HL-60 (cell line): ENCODE measurements at regions not wholly inside any gene's neighbourhood (a gene's known extent, or its start where the extent isn't known, plus 50 kb on each side); places are given as distances from the start of the nearest gene placed in this dataset.

Experiments
- DNase-seq, 2 experiments: peaks; one replicate each; pipeline ENCODE4 v3.0.0-alpha.2; 2010 to 2020; ENCODE audit warnings: low read depth in 1 of 2, low spot score in 1 of 2
- H3K27ac ChIP-seq: fragments of 250-450 bp; sonication (Bioruptor Pico); replicated peaks from 2 replicates; pipeline ENCODE4 v1.5.1; 2020; ENCODE audit warnings: mild to moderate bottlenecking, moderate library complexity
- H3K27me3 ChIP-seq: fragments of 250-450 bp; sonication (Bioruptor Pico); 2 replicates; pipeline ENCODE4 v1.5.1; 2021; ENCODE audit warnings: mild to moderate bottlenecking, moderate library complexity; ENCODE audit not compliant: insufficient read depth, poor library complexity, severe bottlenecking
- H3K4me3 ChIP-seq: replicated peaks from 2 replicates; pipeline ENCODE4 v1.5.1; 2011; ENCODE audit warnings: mild to moderate bottlenecking, control low read depth, low read length; ENCODE audit not compliant: insufficient read depth
- GABPA ChIP-seq: IDR thresholded peaks from 2 replicates; pipeline ENCODE4 v1.6.1; 2012; ENCODE audit warnings: low read depth
- POLR2AphosphoS5 ChIP-seq: IDR thresholded peaks from 2 replicates; pipeline ENCODE4 v1.6.1; 2012; ENCODE audit warnings: low read depth
- SPI1 ChIP-seq: IDR thresholded peaks from 2 replicates; pipeline ENCODE4 v1.6.1; 2012; ENCODE audit warnings: low read depth, mild to moderate bottlenecking, borderline replicate concordance
- TF ChIP-seq, protein P1 (sequence below): IDR thresholded peaks from 2 replicates; pipeline ENCODE4 v1.6.1; 2012; ENCODE audit warnings: low read depth; ENCODE audit not compliant: insufficient replicate concordance
- TF ChIP-seq, protein P2 (sequence below): IDR thresholded peaks from one replicate; pipeline ENCODE4 v1.5.1; 2011; ENCODE audit warnings: low read length, control low read depth, inconsistent platforms; ENCODE audit not compliant: insufficient read depth

GRCh38 chr6:132122871-132123270, 171.7 kb upstream of the CCN2 start:
- no peak for DNase-seq
- Histone ChIP-seq H3K27ac (no peak overlapping the region), H3K27me3 (no peaks in the 10 kb centered on the region), H3K4me3 (no peak overlapping the region)
- TF ChIP-seq POLR2AphosphoS5, result no peak
- TF ChIP-seq GABPA, result no peak
- no peak for TF ChIP-seq SPI1
- TF ChIP-seq, protein P1, sequence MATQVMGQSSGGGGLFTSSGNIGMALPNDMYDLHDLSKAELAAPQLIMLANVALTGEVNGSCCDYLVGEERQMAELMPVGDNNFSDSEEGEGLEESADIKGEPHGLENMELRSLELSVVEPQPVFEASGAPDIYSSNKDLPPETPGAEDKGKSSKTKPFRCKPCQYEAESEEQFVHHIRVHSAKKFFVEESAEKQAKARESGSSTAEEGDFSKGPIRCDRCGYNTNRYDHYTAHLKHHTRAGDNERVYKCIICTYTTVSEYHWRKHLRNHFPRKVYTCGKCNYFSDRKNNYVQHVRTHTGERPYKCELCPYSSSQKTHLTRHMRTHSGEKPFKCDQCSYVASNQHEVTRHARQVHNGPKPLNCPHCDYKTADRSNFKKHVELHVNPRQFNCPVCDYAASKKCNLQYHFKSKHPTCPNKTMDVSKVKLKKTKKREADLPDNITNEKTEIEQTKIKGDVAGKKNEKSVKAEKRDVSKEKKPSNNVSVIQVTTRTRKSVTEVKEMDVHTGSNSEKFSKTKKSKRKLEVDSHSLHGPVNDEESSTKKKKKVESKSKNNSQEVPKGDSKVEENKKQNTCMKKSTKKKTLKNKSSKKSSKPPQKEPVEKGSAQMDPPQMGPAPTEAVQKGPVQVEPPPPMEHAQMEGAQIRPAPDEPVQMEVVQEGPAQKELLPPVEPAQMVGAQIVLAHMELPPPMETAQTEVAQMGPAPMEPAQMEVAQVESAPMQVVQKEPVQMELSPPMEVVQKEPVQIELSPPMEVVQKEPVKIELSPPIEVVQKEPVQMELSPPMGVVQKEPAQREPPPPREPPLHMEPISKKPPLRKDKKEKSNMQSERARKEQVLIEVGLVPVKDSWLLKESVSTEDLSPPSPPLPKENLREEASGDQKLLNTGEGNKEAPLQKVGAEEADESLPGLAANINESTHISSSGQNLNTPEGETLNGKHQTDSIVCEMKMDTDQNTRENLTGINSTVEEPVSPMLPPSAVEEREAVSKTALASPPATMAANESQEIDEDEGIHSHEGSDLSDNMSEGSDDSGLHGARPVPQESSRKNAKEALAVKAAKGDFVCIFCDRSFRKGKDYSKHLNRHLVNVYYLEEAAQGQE, result no peak
- TF ChIP-seq, protein P2, sequence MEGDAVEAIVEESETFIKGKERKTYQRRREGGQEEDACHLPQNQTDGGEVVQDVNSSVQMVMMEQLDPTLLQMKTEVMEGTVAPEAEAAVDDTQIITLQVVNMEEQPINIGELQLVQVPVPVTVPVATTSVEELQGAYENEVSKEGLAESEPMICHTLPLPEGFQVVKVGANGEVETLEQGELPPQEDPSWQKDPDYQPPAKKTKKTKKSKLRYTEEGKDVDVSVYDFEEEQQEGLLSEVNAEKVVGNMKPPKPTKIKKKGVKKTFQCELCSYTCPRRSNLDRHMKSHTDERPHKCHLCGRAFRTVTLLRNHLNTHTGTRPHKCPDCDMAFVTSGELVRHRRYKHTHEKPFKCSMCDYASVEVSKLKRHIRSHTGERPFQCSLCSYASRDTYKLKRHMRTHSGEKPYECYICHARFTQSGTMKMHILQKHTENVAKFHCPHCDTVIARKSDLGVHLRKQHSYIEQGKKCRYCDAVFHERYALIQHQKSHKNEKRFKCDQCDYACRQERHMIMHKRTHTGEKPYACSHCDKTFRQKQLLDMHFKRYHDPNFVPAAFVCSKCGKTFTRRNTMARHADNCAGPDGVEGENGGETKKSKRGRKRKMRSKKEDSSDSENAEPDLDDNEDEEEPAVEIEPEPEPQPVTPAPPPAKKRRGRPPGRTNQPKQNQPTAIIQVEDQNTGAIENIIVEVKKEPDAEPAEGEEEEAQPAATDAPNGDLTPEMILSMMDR, result no peak

- Histone ChIP-seq H3K27ac (no peak overlapping the region), H3K4me3 (no peak overlapping the region), H3K27me3 (no peaks in the 10 kb centered on the region)
- no peak for DNase-seq
- TF ChIP-seq, protein P2, result no peak
- TF ChIP-seq, protein P1, result no peak
- no peak for TF ChIP-seq SPI1
- TF ChIP-seq POLR2AphosphoS5, result no peak
- TF ChIP-seq GABPA, result no peak
Observed at GRCh38 chr6:132122176-132122575, 171.0 kb upstream of the CCN2 start.

- no peak for TF ChIP-seq GABPA
- TF ChIP-seq, protein P2, result no peak
- TF ChIP-seq POLR2AphosphoS5, result no peak
- TF ChIP-seq, protein P1, result no peak
- no peak for TF ChIP-seq SPI1
- Histone ChIP-seq H3K4me3 (no peak overlapping the region), H3K27ac (no peak overlapping the region), H3K27me3 (no peaks in the 10 kb centered on the region)
- no peak for DNase-seq
Observed at GRCh38 chr6:132118144-132118543, 167.0 kb upstream of the CCN2 start.
